SJSA1 (cell line): ENCODE measurements at regions not wholly inside any gene's neighbourhood (a gene's known extent, or its start where the extent isn't known, plus 50 kb on each side); places are given as distances from the start of the nearest gene placed in this dataset.

ENCODE experiments used
- DNase-seq, 2 experiments: peaks; one replicate each; pipeline ENCODE4 v3.0.0-alpha.2; 2015 to 2020; ENCODE audit warnings: low spot score in 2 of 2, low read depth in 1 of 2
- H3K27ac ChIP-seq: fragments of 250-450 bp; sonication (Bioruptor Pico); 2 replicates; pipeline ENCODE4 v1.5.1; 2020; ENCODE audit warnings: mild to moderate bottlenecking, moderate library complexity
- H3K27me3 ChIP-seq: fragments of 250-450 bp; sonication (Bioruptor Pico); replicated peaks from 2 replicates; pipeline ENCODE4 v1.5.1; 2020; ENCODE audit warnings: mild to moderate bottlenecking, moderate library complexity
- H3K36me3 ChIP-seq: fragments of 250-450 bp; sonication (Bioruptor Pico); 2 replicates; pipeline ENCODE4 v1.5.1; 2020; ENCODE audit warnings: mild to moderate bottlenecking
- H3K4me1 ChIP-seq: fragments of 250-450 bp; sonication (Bioruptor Pico); replicated peaks from 2 replicates; pipeline ENCODE4 v1.6.1; 2021; ENCODE audit warnings: mild to moderate bottlenecking
- H3K4me3 ChIP-seq: fragments of 250-450 bp; sonication (Bioruptor Pico); 2 replicates; pipeline ENCODE4 v1.5.1; 2020; ENCODE audit warnings: mild to moderate bottlenecking
- H3K9me3 ChIP-seq: fragments of 250-450 bp; sonication (Bioruptor Pico); replicated peaks from 2 replicates; pipeline ENCODE4 v1.5.1; 2020; ENCODE audit warnings: mild to moderate bottlenecking

DNA sequence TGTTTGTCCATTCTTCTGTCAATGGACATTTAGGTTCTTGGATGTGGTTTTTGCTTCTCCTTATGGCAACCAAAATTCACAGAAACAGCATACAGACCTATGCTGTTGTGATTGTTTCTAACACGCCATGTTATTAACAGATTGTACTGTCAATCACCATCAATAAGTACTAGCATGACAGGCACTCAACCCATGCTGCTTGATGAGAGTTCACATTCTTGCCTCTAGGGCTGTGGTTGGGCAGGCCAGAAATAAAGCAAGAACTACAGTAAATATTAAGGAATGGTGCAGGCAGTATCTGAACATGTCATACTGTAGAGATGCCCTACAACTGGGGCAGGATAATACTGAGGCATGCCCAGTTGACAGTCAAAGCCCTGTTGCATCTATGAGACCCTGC, 171.2 kb upstream of the ZFHX3 start:
- Histone ChIP-seq H3K4me1 (no peaks in the 10 kb centered on the region), H3K4me3 (no peak overlapping the region), H3K27me3 (no peaks in the 10 kb centered on the region), H3K9me3 (no peaks in the 10 kb centered on the region), H3K27ac (no peak overlapping the region), H3K36me3 (no peaks in the 10 kb centered on the region)
- DNase-seq, result no peak

DNA sequence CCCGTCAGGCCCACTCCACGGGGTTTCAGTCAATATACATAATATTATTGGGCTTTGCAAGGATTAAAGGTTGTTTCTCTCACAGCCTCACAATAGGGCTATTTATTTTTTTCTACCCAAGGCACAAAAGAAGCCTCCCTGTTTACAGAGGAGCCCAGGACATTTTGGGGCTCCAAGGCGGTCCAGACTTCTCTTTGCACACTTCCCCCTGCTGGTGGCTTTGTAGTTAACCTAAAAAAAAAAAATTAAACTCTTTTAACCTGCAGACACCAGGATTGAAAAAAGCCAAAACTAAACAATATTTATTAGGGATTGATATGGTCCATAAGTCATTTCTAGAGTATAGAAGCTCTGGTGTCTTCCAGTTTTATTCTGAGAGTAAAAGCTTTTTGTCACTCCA, 169.7 kb upstream of the ZFHX3 start:
- no peak for DNase-seq
- Histone ChIP-seq H3K27ac (no peak overlapping the region), H3K36me3 (no peaks in the 10 kb centered on the region), H3K27me3 (no peaks in the 10 kb centered on the region), H3K4me3 (no peak overlapping the region), H3K4me1 (no peaks in the 10 kb centered on the region), H3K9me3 (no peaks in the 10 kb centered on the region)

DNA sequence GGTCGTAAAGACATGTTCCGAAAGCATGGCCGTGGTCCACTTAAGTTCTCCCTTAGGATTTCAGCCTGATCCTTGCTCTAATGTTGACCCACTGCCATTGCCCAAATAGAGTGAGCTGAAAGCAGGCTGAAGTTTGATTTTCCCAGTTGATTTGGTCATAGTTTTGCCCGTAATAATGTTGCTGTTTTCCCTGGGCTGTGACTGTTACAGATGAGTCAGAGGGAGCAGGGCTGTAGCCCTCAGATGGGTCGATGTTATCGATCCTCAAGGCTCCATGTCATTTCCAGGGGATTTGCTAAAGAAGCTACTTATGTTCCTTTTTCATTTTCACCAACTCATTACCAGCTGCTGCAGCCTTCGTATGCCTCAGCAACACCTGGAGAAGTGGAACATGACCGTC, 169.0 kb upstream of the ZFHX3 start:
- H3K36me3 ChIP-seq, result no peaks in the 10 kb centered on the region
- H3K4me3 ChIP-seq, result no peak overlapping the region
- no peaks in the 10 kb centered on the region for H3K27me3 ChIP-seq
- no peak overlapping the region for H3K27ac ChIP-seq
- H3K9me3 ChIP-seq, result no peaks in the 10 kb centered on the region
- DNase-seq, result no peak
- no peaks in the 10 kb centered on the region for H3K4me1 ChIP-seq

DNA sequence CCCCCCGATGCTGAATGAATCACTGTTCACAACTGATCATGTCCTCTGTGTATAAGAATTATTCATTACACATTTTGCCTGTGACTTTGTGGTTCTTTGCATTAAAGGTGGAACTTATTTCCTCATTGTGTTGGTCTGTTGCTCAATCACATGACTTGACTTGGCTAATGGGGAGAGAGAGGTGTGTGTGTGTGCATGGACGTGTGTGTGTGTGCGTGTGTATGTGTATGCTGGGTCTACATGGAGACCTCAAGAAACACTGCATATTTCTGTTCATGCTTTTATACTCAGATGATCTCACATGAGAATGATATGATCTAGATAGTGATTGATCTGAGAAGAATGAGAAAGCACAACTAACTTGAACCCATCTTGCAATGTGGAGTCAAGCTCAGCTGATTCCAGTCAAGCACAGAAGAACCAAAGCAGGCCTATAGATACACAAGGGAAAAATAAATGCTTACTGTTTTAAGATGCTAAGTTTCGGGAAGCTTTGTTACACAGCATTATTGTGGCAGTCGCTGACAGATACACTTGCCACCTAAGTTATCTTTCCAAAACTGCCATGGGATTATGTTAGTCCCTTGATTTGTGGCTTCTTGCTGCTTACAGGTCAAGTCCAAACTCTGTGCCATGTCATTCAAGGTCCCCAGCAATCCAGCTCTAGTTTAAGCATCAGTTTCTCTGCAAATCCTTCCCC, 167.9 kb upstream of the ZFHX3 start:
- Histone ChIP-seq H3K4me3 (no peak overlapping the region), H3K36me3 (no peaks in the 10 kb centered on the region), H3K27me3 (no peaks in the 10 kb centered on the region), H3K4me1 (no peaks in the 10 kb centered on the region), H3K27ac (no peak overlapping the region), H3K9me3 (no peaks in the 10 kb centered on the region)
- no peak for DNase-seq

DNA sequence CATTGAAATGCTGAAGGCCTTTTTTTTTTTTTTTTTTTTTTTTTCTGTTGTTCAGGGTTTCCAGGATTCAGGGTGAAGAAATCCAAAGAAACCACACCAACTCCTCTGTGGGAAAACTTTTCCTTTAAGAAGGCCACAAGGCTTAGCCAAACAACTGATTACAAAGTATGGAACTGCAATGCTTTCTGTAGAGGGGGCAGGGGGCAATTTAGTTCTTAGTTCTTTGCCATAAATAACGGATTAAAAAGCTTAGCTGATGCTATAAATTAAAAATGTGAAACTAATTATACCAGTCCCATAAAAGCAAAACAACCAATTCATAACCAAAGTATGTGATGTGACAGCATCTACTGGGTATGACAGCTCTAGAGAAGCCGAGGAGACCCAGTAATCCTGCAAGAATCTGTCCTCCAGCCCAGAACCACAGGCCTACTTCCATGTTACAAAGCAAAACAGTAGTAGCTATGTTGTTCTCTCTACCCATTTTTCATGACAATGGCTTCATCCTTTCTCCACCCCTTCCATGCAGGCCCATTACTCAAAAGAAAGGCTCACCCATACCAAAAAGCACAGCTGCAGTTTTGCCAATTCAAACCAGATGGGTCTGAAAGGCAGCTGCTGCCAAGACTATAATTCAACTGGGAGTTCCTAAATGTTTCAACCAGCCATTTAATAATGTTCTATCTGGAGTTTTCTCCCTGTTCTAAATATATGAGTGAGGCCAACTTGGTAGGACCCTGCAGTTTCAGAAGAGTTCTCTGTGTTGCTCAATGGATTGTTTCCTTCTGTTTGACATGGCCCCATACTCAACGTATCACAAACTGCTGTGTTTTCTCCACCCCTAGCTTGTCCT, 167.1 kb upstream of the ZFHX3 start:
- no peak for DNase-seq

DNA sequence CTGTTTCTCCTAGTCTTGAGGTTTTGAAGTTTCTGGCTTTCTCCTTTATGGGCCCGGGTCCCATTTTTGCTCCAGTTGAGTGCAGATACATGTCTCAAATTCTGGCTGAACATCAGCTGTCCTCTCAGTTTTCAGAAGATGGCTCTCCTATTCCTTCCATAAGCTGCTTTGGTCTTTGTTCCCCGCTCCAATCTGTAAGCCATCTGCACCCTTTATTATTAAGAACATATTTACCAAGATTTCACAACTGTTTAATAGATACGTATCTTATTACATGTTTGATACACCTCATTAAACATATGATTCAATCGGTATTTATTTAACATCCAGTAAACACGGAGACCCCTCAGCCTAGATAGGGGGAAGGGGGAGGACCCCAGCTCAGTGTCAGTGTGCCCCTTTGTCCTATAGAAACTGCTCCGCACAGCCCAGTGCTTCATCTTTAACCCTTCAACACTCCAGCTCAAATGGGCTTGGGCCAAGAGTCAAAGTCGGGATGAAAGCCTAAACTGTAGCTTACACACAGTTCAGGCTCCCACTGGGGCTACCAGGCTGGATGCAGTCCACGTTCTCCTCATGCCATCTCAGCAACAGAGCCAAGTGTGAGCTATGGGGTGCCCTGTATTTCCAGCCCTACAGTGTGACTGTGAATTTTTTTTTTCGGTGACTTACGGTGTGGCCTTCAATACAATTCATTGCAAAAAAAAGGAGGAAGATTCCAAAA, 166.0 kb upstream of the ZFHX3 start:
- H3K4me3 ChIP-seq, result no peak overlapping the region
- DNase-seq, result no peak
- H3K9me3 ChIP-seq, result no peaks in the 10 kb centered on the region
- H3K36me3 ChIP-seq, result no peaks in the 10 kb centered on the region
- no peaks in the 10 kb centered on the region for H3K4me1 ChIP-seq
- H3K27me3 ChIP-seq, result no peaks in the 10 kb centered on the region
- H3K27ac ChIP-seq, result no peak overlapping the region

More for the DNA sequence above, 167.1 kb upstream of the ZFHX3 start:
- H3K9me3 ChIP-seq, result no peaks in the 10 kb centered on the region
- no peak overlapping the region for H3K27ac ChIP-seq
- H3K27me3 ChIP-seq, result no peaks in the 10 kb centered on the region
- no peaks in the 10 kb centered on the region for H3K4me1 ChIP-seq
- no peaks in the 10 kb centered on the region for H3K36me3 ChIP-seq
- no peak overlapping the region for H3K4me3 ChIP-seq

DNA sequence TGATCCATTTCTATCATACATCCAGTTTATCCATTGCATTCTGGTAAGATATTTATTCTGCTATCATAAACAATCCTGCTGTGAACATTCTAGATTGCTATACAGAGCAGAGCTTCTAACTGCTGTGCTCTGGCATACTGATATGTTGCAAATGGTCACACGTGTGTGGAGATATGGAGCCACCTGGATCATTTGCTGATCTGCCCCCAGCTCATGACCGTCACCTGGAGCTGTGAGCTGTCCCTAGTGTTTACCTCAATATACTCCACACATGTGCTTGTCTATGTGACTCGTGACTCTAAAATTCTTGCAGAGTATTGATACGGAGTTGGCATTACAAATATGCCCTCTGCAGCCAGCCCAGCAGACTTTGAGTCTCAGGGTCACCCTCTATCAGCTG, 164.5 kb upstream of the ZFHX3 start:
- no peak for DNase-seq
- Histone ChIP-seq H3K27ac (no peak overlapping the region), H3K36me3 (no peaks in the 10 kb centered on the region)

DNA sequence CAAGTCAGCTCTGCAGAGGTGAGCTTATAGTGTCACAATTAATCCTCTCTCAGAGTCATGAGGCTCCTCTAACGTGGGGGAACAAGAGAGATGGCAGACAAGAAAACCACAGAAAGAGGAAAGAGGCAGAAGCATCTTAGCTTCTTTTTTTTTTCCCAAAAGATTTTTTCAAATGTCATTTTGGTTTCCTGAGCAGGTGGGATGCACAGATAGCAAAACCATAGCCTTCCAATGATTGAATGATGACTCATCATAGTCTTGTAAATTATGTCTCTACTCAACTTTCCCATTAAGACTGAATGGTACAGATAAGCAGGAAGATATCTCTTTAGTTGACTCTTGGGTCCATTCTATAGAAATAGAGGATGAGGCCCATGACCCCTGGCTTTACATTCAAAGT, 162.8 kb upstream of the ZFHX3 start:
- Histone ChIP-seq H3K27ac (no peak overlapping the region), H3K9me3 (no peaks in the 10 kb centered on the region), H3K4me3 (no peak overlapping the region), H3K4me1 (no peaks in the 10 kb centered on the region), H3K36me3 (no peaks in the 10 kb centered on the region), H3K27me3 (no peaks in the 10 kb centered on the region)
- no peak for DNase-seq

More for the DNA sequence above, 164.5 kb upstream of the ZFHX3 start:
- no peaks in the 10 kb centered on the region for H3K27me3 ChIP-seq
- H3K9me3 ChIP-seq, result no peaks in the 10 kb centered on the region
- no peak overlapping the region for H3K4me3 ChIP-seq
- H3K4me1 ChIP-seq, result no peaks in the 10 kb centered on the region

DNA sequence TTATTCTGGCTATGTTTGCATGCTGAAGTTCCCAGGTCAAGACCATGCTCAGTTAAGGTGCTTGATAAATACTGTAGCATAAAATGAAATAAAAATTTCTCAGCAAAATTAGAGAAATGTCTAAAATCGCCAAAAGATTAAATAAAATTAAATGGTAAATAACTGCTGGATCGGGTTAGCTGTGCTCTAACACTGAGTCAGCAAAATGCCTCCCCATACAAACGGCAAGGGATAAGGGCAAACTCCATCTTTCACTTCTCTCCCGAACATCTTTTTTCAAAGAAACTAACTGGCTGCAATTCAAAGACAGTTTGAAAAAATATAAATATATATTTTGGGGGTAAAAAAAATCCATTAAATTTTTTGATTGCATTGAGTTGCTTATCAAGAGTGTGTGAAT, 162.2 kb upstream of the ZFHX3 start:
- H3K4me3 ChIP-seq, result no peak overlapping the region
- no peaks in the 10 kb centered on the region for H3K27me3 ChIP-seq
- no peaks in the 10 kb centered on the region for H3K9me3 ChIP-seq
- H3K36me3 ChIP-seq, result no peaks in the 10 kb centered on the region
- H3K27ac ChIP-seq, result no peak overlapping the region
- H3K4me1 ChIP-seq, result no peaks in the 10 kb centered on the region
- no peak for DNase-seq

DNA sequence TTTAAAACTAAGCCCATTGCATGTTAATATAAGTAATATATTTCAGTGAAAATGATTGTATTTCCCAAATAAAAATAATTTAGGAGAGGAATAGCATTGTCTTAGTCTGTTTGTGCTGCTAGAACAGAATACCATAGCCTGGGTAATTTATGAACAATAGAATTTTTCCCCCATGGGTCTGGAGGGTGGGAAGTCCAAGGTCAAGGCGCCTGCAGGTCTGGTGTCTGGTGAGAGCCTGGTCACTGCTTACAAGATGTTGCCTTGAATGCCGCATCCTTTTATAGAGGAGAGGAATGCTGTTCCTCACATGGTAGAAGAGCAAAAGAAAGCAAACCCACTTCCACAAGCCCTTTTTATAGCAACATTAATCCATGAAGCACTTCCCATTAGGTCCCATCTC, 161.3 kb upstream of the ZFHX3 start:
- H3K27me3 ChIP-seq, result no peaks in the 10 kb centered on the region
- no peak overlapping the region for H3K27ac ChIP-seq

DNA sequence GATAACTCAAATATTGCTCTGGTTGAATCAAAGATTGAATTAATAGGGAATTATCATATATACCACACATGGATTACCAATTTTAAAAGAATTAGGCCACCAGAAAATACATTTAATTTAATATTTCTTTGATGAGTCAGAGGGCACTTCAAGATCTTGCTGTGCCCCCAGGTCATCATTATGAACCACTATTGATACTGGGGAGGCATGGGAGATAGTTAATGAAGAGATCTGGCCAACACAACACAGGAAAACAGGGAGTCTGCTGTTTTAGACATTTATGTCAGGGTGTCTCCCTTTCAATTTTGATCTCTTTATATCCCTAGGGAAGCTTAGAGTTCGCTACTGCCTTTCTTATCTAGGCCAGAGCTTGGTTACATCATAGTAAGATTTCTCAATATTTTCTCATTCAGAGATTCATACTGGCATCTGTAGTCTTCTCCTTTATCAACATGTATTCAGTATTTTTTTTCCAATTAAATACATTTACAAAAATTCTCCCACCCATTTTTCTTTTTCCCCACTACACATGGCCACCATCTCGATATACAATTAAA, 158.3 kb upstream of the ZFHX3 start:
- H3K4me1 ChIP-seq, result no peaks in the 10 kb centered on the region
- no peaks in the 10 kb centered on the region for H3K36me3 ChIP-seq
- H3K27me3 ChIP-seq, result no peaks in the 10 kb centered on the region
- no peak overlapping the region for H3K4me3 ChIP-seq
- no peak for DNase-seq
- no peak overlapping the region for H3K27ac ChIP-seq
- no peaks in the 10 kb centered on the region for H3K9me3 ChIP-seq

More for the DNA sequence above, 161.3 kb upstream of the ZFHX3 start:
- Histone ChIP-seq H3K4me1 (no peaks in the 10 kb centered on the region), H3K36me3 (no peaks in the 10 kb centered on the region), H3K4me3 (no peak overlapping the region), H3K9me3 (no peaks in the 10 kb centered on the region)
- no peak for DNase-seq

DNA sequence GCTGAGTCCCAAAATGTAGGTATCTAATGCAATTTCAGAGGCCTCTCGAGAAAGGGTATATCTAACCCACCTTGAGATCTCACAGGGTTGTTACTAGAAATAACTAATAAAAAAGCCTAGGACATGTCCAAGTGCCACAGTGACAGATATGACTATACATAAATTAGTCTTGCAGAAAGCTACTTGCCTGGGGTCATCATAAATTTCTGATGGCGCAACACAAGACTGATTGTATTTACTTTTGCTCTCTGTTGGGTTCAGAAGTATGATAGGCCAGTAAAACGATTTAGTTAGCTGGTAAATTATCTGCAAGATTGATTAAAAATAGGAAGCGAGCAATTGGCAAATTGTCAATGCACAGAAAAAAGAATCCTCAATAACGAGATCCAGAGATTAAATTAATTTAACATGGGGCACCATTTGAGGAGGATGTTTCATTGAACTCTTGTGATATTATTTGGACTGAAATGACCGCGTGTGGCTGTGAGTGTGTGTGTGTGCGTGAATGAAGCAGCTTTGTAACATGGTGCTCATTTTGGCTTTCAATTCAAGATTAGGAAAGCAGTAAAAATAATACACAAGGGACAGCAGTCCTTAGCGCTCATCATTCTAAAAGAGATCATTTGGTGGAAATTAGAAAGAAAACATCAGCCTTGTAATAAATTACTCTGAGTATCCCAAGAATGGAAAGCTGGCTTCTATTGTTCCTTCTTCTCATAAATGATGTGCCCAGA, 157.4 kb upstream of the ZFHX3 start:
- Histone ChIP-seq H3K4me1 (no peaks in the 10 kb centered on the region), H3K36me3 (no peaks in the 10 kb centered on the region), H3K27ac (no peak overlapping the region), H3K27me3 (no peaks in the 10 kb centered on the region), H3K9me3 (no peaks in the 10 kb centered on the region), H3K4me3 (no peak overlapping the region)
- DNase-seq, result no peak

DNA sequence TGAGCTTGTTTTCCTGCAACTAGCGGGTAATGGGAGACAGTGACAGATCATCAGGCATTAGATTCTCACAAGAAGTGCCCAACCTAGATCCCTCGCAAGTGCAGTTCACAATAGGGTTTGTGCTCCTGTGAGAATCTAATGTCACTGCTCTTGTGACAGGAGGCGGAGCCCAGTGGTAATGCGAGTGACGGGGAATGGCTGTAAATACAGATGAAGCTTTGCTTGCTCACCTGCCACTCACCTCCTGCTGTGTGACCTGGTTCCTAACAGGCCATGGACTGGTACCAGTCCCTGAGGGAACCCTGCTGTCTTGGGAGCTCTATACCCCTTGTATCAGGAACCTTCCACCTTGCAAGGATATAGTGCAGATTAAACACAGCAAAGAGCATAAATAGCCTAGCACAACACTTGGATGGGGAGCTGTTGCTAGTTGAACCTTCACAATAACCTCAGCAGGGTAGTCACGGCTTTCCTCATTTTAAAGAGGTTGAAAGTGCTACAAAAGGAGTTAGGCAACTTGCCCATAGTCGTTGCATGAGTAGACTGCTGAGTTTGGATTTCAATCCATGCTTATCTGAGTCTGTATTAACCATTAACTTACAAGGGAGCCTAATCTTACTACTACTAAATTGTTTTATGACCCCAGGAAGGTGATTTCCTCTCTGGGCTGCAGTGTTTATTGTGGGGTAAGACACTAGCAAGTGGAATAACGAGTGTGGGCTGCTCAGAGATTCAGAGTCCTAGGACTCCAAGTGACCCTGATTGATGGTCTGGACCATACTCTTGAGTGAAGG, 156.6 kb upstream of the ZFHX3 start:
- no peak for DNase-seq
- no peaks in the 10 kb centered on the region for H3K36me3 ChIP-seq
- no peaks in the 10 kb centered on the region; the same call in 1 of the 2 replicates for H3K9me3 ChIP-seq
- no peak overlapping the region for H3K27ac ChIP-seq
- H3K4me1 ChIP-seq, result no peaks in the 10 kb centered on the region
- H3K4me3 ChIP-seq, result no peak overlapping the region
- no peaks in the 10 kb centered on the region for H3K27me3 ChIP-seq
